ENCODE measurements at regions not wholly inside any gene's neighbourhood (a gene's known extent, or its start where the extent isn't known, plus 50 kb on each side); places are given as distances from the start of the nearest gene placed in this dataset.
"Not testable (repeated sequence)": the region's sequence is repeated elsewhere in the genome, so short reads cannot be mapped to it uniquely, and the experiment has no call there.

- H3K4me2 ChIP-seq (ENCODE audit: control insufficient read depth, insufficient read depth) = no peak overlapping the region
- intact Hi-C loops (cut with micrococcal nuclease; ENCODE audit: unreplicated experiment) (no loop called here), in situ Hi-C loops (cut with MboI) (no loop called here)
- H3K9me3 ChIP-seq (replicated peaks; ENCODE audit: control insufficient read depth, insufficient read depth, low read length) = no peaks in the 10 kb centered on the region
- H2AFZ ChIP-seq (ENCODE audit: control insufficient read depth, low read depth, low read length) = no peak overlapping the region
- no peak for TF ChIP-seq PAX5 (IDR thresholded peaks at IDR 0.05; ENCODE audit: borderline replicate concordance, low read depth, low read length)
- no peak for TF ChIP-seq RAD21 (IDR thresholded peaks at IDR 0.05; ENCODE audit: insufficient read depth, low read depth, low read length)
- no peak for TF ChIP-seq SMAD1 (IDR thresholded peaks at IDR 0.05; ENCODE audit: low read depth, partially characterized antibody)
- TF ChIP-seq, protein P1, sequence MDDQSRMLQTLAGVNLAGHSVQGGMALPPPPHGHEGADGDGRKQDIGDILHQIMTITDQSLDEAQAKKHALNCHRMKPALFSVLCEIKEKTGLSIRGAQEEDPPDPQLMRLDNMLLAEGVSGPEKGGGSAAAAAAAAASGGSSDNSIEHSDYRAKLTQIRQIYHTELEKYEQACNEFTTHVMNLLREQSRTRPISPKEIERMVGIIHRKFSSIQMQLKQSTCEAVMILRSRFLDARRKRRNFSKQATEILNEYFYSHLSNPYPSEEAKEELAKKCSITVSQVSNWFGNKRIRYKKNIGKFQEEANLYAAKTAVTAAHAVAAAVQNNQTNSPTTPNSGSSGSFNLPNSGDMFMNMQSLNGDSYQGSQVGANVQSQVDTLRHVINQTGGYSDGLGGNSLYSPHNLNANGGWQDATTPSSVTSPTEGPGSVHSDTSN (IDR thresholded peaks at IDR 0.05; ENCODE audit: insufficient replicate concordance, low read depth, low read length) = no peak
- TF ChIP-seq, protein P2, sequence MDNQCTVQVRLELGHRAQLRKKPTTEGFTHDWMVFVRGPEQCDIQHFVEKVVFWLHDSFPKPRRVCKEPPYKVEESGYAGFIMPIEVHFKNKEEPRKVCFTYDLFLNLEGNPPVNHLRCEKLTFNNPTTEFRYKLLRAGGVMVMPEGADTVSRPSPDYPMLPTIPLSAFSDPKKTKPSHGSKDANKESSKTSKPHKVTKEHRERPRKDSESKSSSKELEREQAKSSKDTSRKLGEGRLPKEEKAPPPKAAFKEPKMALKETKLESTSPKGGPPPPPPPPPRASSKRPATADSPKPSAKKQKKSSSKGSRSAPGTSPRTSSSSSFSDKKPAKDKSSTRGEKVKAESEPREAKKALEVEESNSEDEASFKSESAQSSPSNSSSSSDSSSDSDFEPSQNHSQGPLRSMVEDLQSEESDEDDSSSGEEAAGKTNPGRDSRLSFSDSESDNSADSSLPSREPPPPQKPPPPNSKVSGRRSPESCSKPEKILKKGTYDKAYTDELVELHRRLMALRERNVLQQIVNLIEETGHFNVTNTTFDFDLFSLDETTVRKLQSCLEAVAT (IDR thresholded peaks at IDR 0.05) = no peak
- TF ChIP-seq IRF4 (IDR thresholded peaks at IDR 0.05; ENCODE audit: low read depth, low read length) = no peak
- no peak for TF ChIP-seq ZNF274 (IDR thresholded peaks at IDR 0.05; ENCODE audit: insufficient read depth, insufficient read length)
- TF ChIP-seq ZNF384 (IDR thresholded peaks at IDR 0.05; ENCODE audit: borderline replicate concordance, low read depth, low read length) = no peak
- TF ChIP-seq, protein P3, sequence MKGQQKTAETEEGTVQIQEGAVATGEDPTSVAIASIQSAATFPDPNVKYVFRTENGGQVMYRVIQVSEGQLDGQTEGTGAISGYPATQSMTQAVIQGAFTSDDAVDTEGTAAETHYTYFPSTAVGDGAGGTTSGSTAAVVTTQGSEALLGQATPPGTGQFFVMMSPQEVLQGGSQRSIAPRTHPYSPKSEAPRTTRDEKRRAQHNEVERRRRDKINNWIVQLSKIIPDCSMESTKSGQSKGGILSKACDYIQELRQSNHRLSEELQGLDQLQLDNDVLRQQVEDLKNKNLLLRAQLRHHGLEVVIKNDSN (IDR thresholded peaks at IDR 0.05; ENCODE audit: borderline replicate concordance, extremely low read length, insufficient read depth, low read depth, low read length) = no peak
- no peak for TF ChIP-seq LARP7 (IDR thresholded peaks at IDR 0.05)
- no peak for TF ChIP-seq TAF1 (IDR thresholded peaks at IDR 0.05; ENCODE audit: borderline replicate concordance, low read depth, low read length)
- H3K27me3 ChIP-seq (replicated peaks in 1 of 2; ENCODE audit: control insufficient read depth in 2 of 2, insufficient read depth in 2 of 2, low read length in 1 of 2) = no peaks in the 10 kb centered on the region
- no peaks in the 10 kb centered on the region for H3K36me3 ChIP-seq (ENCODE audit: control insufficient read depth in 2 of 2, insufficient read depth in 2 of 2, low read length in 1 of 2)
- H3K27ac ChIP-seq (ENCODE audit: control insufficient read depth, insufficient read depth) = no peak overlapping the region
- DNase-seq (ENCODE audit: low read depth, low spot score) (no peak), ATAC-seq (no peak), FAIRE-seq (no peak)
- RAD21 ChIA-PET (ENCODE audit: unreplicated experiment) = no interaction called here
- no peaks in the 10 kb centered on the region for H3K4me1 ChIP-seq (ENCODE audit: control insufficient read depth, insufficient read depth, low read length)
- SMC1A ChIA-PET (ENCODE audit: uncharacterized antibody, unreplicated experiment) = interaction anchor here (0.5 kb wide), 1 partner anchor 771 kb away, joined by 3 read pairs; no protein-coding TSS in a partner anchor
- CTCF ChIA-PET = no interaction called here
- 0% methylated on average over 5 of the region's 5 CpGs for WGBS (ENCODE audit: insufficient coverage, insufficient replicate concordance, low lambda C conversion rate, missing lambda C conversion rate)
- H3K9ac ChIP-seq (ENCODE audit: control insufficient read depth, insufficient read depth, low read length) = no peak overlapping the region
- H3K79me2 ChIP-seq (ENCODE audit: control insufficient read depth, insufficient read depth, low read length) = no peaks in the 10 kb centered on the region
- H3K4me3 ChIP-seq = no peak overlapping the region
- H4K20me1 ChIP-seq (ENCODE audit: control insufficient read depth, insufficient read depth) = no peaks in the 10 kb centered on the region
- POLR2A ChIA-PET = no interaction called here
- no TSS peak for BruUV-seq (replicated peaks)
Measured at GRCh38 chr3:115409596-115409995, 213.7 kb upstream of the GAP43 start.

- H2AFZ ChIP-seq (ENCODE audit: control insufficient read depth, low read depth, low read length); ATAC-seq; H3K4me1 ChIP-seq (ENCODE audit: control insufficient read depth, insufficient read depth, low read length); H3K4me2 ChIP-seq (ENCODE audit: control insufficient read depth, insufficient read depth); H3K4me3 ChIP-seq; H4K20me1 ChIP-seq (ENCODE audit: control insufficient read depth, insufficient read depth); FAIRE-seq; BruUV-seq (replicated peaks); in situ Hi-C loops (cut with MboI); POLR2A ChIA-PET; H3K79me2 ChIP-seq (ENCODE audit: control insufficient read depth, insufficient read depth, low read length); intact Hi-C loops (cut with micrococcal nuclease; ENCODE audit: unreplicated experiment); H3K36me3 ChIP-seq (ENCODE audit: control insufficient read depth in 2 of 2, insufficient read depth in 2 of 2, low read length in 1 of 2); CTCF ChIA-PET; DNase-seq (ENCODE audit: low read depth, low spot score); H3K27ac ChIP-seq (ENCODE audit: control insufficient read depth, insufficient read depth); RAD21 ChIA-PET (ENCODE audit: unreplicated experiment); H3K9me3 ChIP-seq (replicated peaks; ENCODE audit: control insufficient read depth, insufficient read depth, low read length); SMC1A ChIA-PET (ENCODE audit: uncharacterized antibody, unreplicated experiment); H3K9ac ChIP-seq (ENCODE audit: control insufficient read depth, insufficient read depth, low read length); H3K27me3 ChIP-seq (replicated peaks in 1 of 2; ENCODE audit: control insufficient read depth in 2 of 2, insufficient read depth in 2 of 2, low read length in 1 of 2): not testable (repeated sequence)
- WGBS (ENCODE audit: insufficient coverage, insufficient replicate concordance, low lambda C conversion rate, missing lambda C conversion rate) = 64% methylated on average over 4 of the region's 4 CpGs
Measured at GRCh38 chr3:115414610-115415009, 208.7 kb upstream of the GAP43 start.
